SK-N-SH (cell line): ENCODE measurements at regions not wholly inside any gene's neighbourhood (a gene's known extent, or its start where the extent isn't known, plus 50 kb on each side); places are given as distances from the start of the nearest gene placed in this dataset.

Experiments used
- CTCF ChIA-PET: fragments of 300-600, 350-600 bp; formaldehyde crosslinking; extraction: SDS; loops from one replicate; lab custom pipeline; 2021; lab: Yijun Ruan, JAX
- POLR2A ChIA-PET: fragments of 350-600 bp; sonication (Branson Sonifier 250); formaldehyde crosslinking; extraction: SDS; loops from one replicate; lab custom pipeline; 2020; ENCODE audit warnings: antibody characterized with exemption, inconsistent platforms; lab: Yijun Ruan, JAX
- DNase-seq: peaks from one replicate; pipeline ENCODE4 v3.0.0; 2012
- H2AFZ ChIP-seq: fragments of 200-600 bp; sonication (generic); 2 replicates; pipeline ENCODE4 v1.8.1; 2016; ENCODE audit warnings: antibody characterized with exemption, mild to moderate bottlenecking, low read depth
- H3F3A ChIP-seq: fragments of 200-600 bp; sonication (generic); replicated peaks from 2 replicates; pipeline ENCODE3; 2016; ENCODE audit warnings: antibody characterized with exemption, mild to moderate bottlenecking; ENCODE audit not compliant: insufficient read depth
- H3K27ac ChIP-seq, 2 experiments: fragments of 200-500 bp in 1 of 2; fragments of 200-600 bp in 1 of 2; sonication (Bioruptor generic) in 1 of 2; sonication (generic), shearing (Covaris generic) in 1 of 2; 2 replicates each; pipeline versions ENCODE4 v1.5.1 to v1.6.1; 2014 to 2016; ENCODE audit warnings: low read depth in 2 of 2, inconsistent platforms in 1 of 2, low read length in 1 of 2, mild to moderate bottlenecking in 1 of 2, mixed read lengths in 1 of 2
- H3K27me3 ChIP-seq: fragments of 200-600 bp; sonication (generic), shearing (Covaris generic); 2 replicates; pipeline ENCODE4 v1.6.1; 2016; ENCODE audit warnings: mixed run types; ENCODE audit not compliant: insufficient read depth
- H3K36me3 ChIP-seq, 2 experiments: fragments of 200-500 bp in 1 of 2; fragments of 200-600 bp in 1 of 2; sonication (Bioruptor generic) in 1 of 2; sonication (generic) in 1 of 2; replicated peaks in 1 of 2; 2 replicates each; pipeline versions ENCODE3 to v1.5.1; 2014 to 2016; ENCODE audit warnings: low read length in 1 of 2, mild to moderate bottlenecking in 1 of 2; ENCODE audit not compliant: insufficient read depth in 2 of 2, control insufficient read depth in 1 of 2
- H3K4me1 ChIP-seq, 2 experiments: fragments of 200-500 bp in 1 of 2; fragments of 200-600 bp in 1 of 2; sonication (Bioruptor generic) in 1 of 2; sonication (generic), shearing (Covaris generic) in 1 of 2; 2 replicates each; pipeline versions ENCODE4 v1.5.1 to v1.6.1; 2014 to 2016; ENCODE audit warnings: low read depth in 1 of 2, low read length in 1 of 2, mixed run types in 1 of 2; ENCODE audit not compliant: insufficient read depth in 2 of 2, control insufficient read depth in 1 of 2
- H3K4me2 ChIP-seq: fragments of 200-600 bp; sonication (generic), shearing (Covaris generic); 2 replicates; pipeline ENCODE4 v1.6.1; 2017; ENCODE audit warnings: mixed run types
- H3K4me3 ChIP-seq, 2 experiments: fragments of 200-500 bp in 1 of 2; fragments of 200-600 bp in 1 of 2; sonication (Bioruptor generic) in 1 of 2; sonication (generic), shearing (Covaris generic) in 1 of 2; 2 replicates each; pipeline versions ENCODE4 v1.5.1 to v1.8.1; 2014 to 2016; ENCODE audit warnings: low read depth in 2 of 2, inconsistent platforms in 1 of 2, low read length in 1 of 2, mild to moderate bottlenecking in 1 of 2, mixed read lengths in 1 of 2, moderate library complexity in 1 of 2
- H3K79me2 ChIP-seq: fragments of 200-600 bp; sonication (generic); 2 replicates; pipeline ENCODE4 v1.8.1; 2017; ENCODE audit warnings: mild to moderate bottlenecking; ENCODE audit not compliant: insufficient read depth
- H3K9ac ChIP-seq: fragments of 200-600 bp; sonication (generic); 2 replicates; pipeline ENCODE4 v1.6.1; 2017; ENCODE audit warnings: mixed run types
- H3K9me2 ChIP-seq: fragments of 200-600 bp; sonication (generic); 2 replicates; pipeline ENCODE4 v1.6.1; 2017; ENCODE audit warnings: mixed run types
- H3K9me3 ChIP-seq: fragments of 200-600 bp; sonication (generic); 2 replicates; pipeline ENCODE4 v1.6.1; 2017; ENCODE audit warnings: mixed run types, mild to moderate bottlenecking, moderate library complexity
- H4K20me1 ChIP-seq: fragments of 200-600 bp; sonication (generic); 2 replicates; pipeline ENCODE4 v1.6.1; 2017; ENCODE audit warnings: mild to moderate bottlenecking, mixed run types; ENCODE audit not compliant: insufficient read depth
- ELF1 ChIP-seq: IDR thresholded peaks from 2 replicates; pipeline ENCODE4 v1.4.0; 2012
- EP300 ChIP-seq, 2 experiments: IDR thresholded peaks; 2 replicates each; pipeline versions ENCODE4 v1.4.0 to v1.6.1; 2012; ENCODE audit warnings: borderline replicate concordance in 1 of 2, low read depth in 1 of 2, low read length in 1 of 2
- FOSL2 ChIP-seq: IDR thresholded peaks from 2 replicates; pipeline ENCODE4 v1.4.0; 2012; ENCODE audit warnings: low read depth, mild to moderate bottlenecking, moderate library complexity, borderline replicate concordance
- GABPA ChIP-seq: IDR thresholded peaks from 2 replicates; pipeline ENCODE4 v1.4.0; 2012; ENCODE audit warnings: low read depth, mild to moderate bottlenecking
- MEF2A ChIP-seq: IDR thresholded peaks from 2 replicates; pipeline ENCODE4 v1.4.0; 2012; ENCODE audit warnings: low read depth, borderline replicate concordance
- NRF1 ChIP-seq: IDR thresholded peaks from 2 replicates; pipeline ENCODE4 v1.6.1; 2012; ENCODE audit warnings: low read depth, mild to moderate bottlenecking, low read length
- POLR2AphosphoS5 ChIP-seq: IDR thresholded peaks from 2 replicates; pipeline ENCODE4 v1.6.1; 2012; ENCODE audit warnings: low read depth, low read length
- RAD21 ChIP-seq: IDR thresholded peaks from 2 replicates; pipeline ENCODE4 v1.6.1; 2012; ENCODE audit warnings: mild to moderate bottlenecking, low read length
- SIN3A ChIP-seq: IDR thresholded peaks from 2 replicates; pipeline ENCODE4 v1.6.1; 2012; ENCODE audit warnings: low read depth, mild to moderate bottlenecking, low read length, moderate library complexity, borderline replicate concordance
- SMC3 ChIP-seq: IDR thresholded peaks from 2 replicates; pipeline ENCODE4 v1.6.1; 2012; ENCODE audit warnings: low read depth, low read length, improper control_type of control experiment
- YY1 ChIP-seq: IDR thresholded peaks from 2 replicates; pipeline ENCODE4 v1.4.0; 2012; ENCODE audit warnings: low read depth, mild to moderate bottlenecking
- WGBS: methylation state at CpG from one replicate; pipeline ENCODE4 v1.1.6; 2017; ENCODE audit warnings: low lambda C conversion rate; 5-methylcytosine and 5-hydroxymethylcytosine counted together
- TF ChIP-seq, protein P1 (sequence below): IDR thresholded peaks from 2 replicates; pipeline ENCODE4 v1.6.1; 2012; ENCODE audit warnings: mild to moderate bottlenecking, low read depth, low read length, moderate library complexity
- TF ChIP-seq, protein P2 (sequence below): IDR thresholded peaks from 2 replicates; pipeline ENCODE4 v1.4.0; 2012; ENCODE audit warnings: low read depth
- TF ChIP-seq, protein P3 (sequence below): fragments of 150-350 bp; IDR thresholded peaks from 2 replicates; pipeline ENCODE4 v1.6.1; 2016; ENCODE audit warnings: mild to moderate bottlenecking, low read depth, low read length

DNA sequence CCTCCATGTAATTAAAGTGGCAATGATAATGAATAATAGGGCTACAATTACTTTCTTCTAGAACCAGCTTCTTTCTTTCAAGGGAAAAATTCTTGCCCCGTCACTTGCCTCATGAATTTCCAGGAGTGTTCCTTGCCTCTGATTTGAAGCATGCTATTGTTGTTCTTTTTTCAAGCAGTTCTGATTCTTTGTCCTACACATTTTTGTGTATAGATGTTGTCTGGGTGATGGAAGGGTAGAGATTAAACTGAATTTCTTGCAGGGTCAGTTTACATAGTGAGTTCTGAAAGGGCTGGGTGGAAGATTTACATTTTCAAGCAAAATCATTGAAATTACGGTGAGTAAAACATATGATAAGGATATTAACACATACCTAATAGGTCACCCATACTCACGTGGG lies 107.0 kb upstream of the TENM3 start (continued):
- TF ChIP-seq, protein P1, sequence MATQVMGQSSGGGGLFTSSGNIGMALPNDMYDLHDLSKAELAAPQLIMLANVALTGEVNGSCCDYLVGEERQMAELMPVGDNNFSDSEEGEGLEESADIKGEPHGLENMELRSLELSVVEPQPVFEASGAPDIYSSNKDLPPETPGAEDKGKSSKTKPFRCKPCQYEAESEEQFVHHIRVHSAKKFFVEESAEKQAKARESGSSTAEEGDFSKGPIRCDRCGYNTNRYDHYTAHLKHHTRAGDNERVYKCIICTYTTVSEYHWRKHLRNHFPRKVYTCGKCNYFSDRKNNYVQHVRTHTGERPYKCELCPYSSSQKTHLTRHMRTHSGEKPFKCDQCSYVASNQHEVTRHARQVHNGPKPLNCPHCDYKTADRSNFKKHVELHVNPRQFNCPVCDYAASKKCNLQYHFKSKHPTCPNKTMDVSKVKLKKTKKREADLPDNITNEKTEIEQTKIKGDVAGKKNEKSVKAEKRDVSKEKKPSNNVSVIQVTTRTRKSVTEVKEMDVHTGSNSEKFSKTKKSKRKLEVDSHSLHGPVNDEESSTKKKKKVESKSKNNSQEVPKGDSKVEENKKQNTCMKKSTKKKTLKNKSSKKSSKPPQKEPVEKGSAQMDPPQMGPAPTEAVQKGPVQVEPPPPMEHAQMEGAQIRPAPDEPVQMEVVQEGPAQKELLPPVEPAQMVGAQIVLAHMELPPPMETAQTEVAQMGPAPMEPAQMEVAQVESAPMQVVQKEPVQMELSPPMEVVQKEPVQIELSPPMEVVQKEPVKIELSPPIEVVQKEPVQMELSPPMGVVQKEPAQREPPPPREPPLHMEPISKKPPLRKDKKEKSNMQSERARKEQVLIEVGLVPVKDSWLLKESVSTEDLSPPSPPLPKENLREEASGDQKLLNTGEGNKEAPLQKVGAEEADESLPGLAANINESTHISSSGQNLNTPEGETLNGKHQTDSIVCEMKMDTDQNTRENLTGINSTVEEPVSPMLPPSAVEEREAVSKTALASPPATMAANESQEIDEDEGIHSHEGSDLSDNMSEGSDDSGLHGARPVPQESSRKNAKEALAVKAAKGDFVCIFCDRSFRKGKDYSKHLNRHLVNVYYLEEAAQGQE: no peak
- TF ChIP-seq YY1: no peak
- TF ChIP-seq SMC3: no peak
- no peak for TF ChIP-seq SIN3A
- no peak for TF ChIP-seq RAD21
- TF ChIP-seq EP300 (IDR thresholded peaks at IDR 0.05; ENCODE audit: borderline replicate concordance in 1 of 2, low read depth in 1 of 2, low read length in 1 of 2): no peak
- TF ChIP-seq, protein P2, sequence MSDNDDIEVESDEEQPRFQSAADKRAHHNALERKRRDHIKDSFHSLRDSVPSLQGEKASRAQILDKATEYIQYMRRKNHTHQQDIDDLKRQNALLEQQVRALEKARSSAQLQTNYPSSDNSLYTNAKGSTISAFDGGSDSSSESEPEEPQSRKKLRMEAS: no peak
- TF ChIP-seq POLR2AphosphoS5: no peak
- TF ChIP-seq NRF1: no peak
- TF ChIP-seq ELF1: no peak

DNA sequence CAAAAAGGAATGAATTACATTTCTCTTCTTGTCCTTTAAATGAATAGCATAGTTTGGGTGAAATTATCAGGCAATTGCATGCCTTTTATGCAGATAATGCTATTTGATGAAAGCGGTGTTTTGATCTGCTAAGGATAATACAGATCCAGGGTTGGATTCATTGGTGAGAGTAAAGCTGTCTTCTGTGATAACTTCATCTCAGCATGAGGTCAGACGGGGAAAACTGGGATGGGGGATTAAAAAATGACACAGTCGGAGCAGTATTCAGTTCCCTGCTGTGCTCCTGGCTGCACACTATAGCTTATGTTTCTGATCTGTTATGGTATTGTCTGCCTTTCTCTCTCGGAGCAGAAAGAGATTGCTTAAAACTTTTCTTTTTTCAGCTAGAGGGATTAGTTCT lies 105.9 kb upstream of the TENM3 start:
- Histone ChIP-seq H3K4me2 (no peak overlapping the region), H3K9ac (no peak overlapping the region), H3K79me2 (no peaks in the 10 kb centered on the region), H3K27me3 (no peaks in the 10 kb centered on the region), H3K9me2 (no peaks in the 10 kb centered on the region), H3F3A (no peaks in the 10 kb centered on the region), H3K9me3 (no peaks in the 10 kb centered on the region), H2AFZ (no peak overlapping the region), H3K4me3 (no peak overlapping the region), H3K4me1 (peaks cover 0 to 2% of the 10 kb centered on the region in 2 experiments; a peak in 3 of 4 replicates), H3K27ac (no peak overlapping the region), H4K20me1 (no peaks in the 10 kb centered on the region), H3K36me3 (no peaks in the 10 kb centered on the region)
- POLR2A ChIA-PET: no interaction called here
- TF ChIP-seq RAD21: no peak
- TF ChIP-seq, protein P3, sequence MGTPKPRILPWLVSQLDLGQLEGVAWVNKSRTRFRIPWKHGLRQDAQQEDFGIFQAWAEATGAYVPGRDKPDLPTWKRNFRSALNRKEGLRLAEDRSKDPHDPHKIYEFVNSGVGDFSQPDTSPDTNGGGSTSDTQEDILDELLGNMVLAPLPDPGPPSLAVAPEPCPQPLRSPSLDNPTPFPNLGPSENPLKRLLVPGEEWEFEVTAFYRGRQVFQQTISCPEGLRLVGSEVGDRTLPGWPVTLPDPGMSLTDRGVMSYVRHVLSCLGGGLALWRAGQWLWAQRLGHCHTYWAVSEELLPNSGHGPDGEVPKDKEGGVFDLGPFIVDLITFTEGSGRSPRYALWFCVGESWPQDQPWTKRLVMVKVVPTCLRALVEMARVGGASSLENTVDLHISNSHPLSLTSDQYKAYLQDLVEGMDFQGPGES: no peak
- no peak for TF ChIP-seq YY1
- no peak for TF ChIP-seq EP300 (IDR thresholded peaks at IDR 0.05; ENCODE audit: borderline replicate concordance in 1 of 2, low read depth in 1 of 2, low read length in 1 of 2)
- no peak for TF ChIP-seq GABPA
- TF ChIP-seq MEF2A: no peak
- TF ChIP-seq FOSL2: no peak
- no peak for TF ChIP-seq ELF1
- no peak for DNase-seq
- CTCF ChIA-PET: interaction anchor here (0.9 to 1.0 kb wide), 2 partner anchors 48 to 1358 kb away, joined by 3 read pairs; no protein-coding TSS in a partner anchor
- 77% methylated on average over 4 of the region's 4 CpGs for WGBS
